ENCODE measurements at regions not wholly inside any gene's neighbourhood (a gene's known extent, or its start where the extent isn't known, plus 50 kb on each side); places are given as distances from the start of the nearest gene placed in this dataset.

DNA sequence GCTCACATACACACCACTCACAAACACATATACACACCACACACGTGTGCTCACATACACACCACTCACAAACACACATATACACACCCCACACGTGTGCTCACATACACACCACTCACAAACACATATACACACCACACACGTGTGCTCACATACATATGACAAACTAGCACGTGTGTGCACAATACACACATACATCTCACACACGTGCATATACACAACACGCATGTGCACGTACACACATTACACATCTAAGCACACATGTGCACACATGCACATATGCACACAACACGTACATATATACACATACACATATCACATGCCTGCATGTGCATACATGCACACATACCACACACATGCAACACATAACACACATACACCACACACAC, 78.3 kb upstream of the FOXK1 start:
- TF ChIP-seq IRF2 (CRISPR knock-in tag; IDR thresholded peaks at IDR 0.05) (no peak), CEBPG (CRISPR knock-in tag; IDR thresholded peaks at IDR 0.05) (no peak), CEBPG (tag; conservative IDR thresholded peaks at IDR 0.05 in 1 of 2, IDR thresholded peaks at IDR 0.05 in 1 of 2) (no peak), TCF7L2 (IDR thresholded peaks at IDR 0.05; ENCODE audit: low read depth, low read length) (no peak), SRSF9 (IDR thresholded peaks at IDR 0.05; ENCODE audit: borderline replicate concordance, low read depth, low read length) (no peak), ELF2 (CRISPR knock-in tag; IDR thresholded peaks at IDR 0.05) (no peak), CEBPB (tag; IDR thresholded peaks at IDR 0.05) (no peak), BACH1 (tag; IDR thresholded peaks at IDR 0.05) (no peak), ZNF551 (CRISPR knock-in tag; IDR thresholded peaks at IDR 0.05) (no peak), ESRRA (IDR thresholded peaks at IDR 0.05; ENCODE audit: borderline replicate concordance, low read depth) (no peak), RCOR1 (IDR thresholded peaks at IDR 0.05; ENCODE audit: borderline replicate concordance in 1 of 2, low read depth in 2 of 2, low read length in 2 of 2) (no peak), ETV6 (IDR thresholded peaks at IDR 0.05; ENCODE audit: borderline replicate concordance in 1 of 2, low read depth in 2 of 2, low read length in 1 of 2) (no peak), ETV6 (CRISPR knock-in tag; IDR thresholded peaks at IDR 0.05; ENCODE audit: borderline replicate concordance) (no peak)
- TF ChIP-seq, protein P1, sequence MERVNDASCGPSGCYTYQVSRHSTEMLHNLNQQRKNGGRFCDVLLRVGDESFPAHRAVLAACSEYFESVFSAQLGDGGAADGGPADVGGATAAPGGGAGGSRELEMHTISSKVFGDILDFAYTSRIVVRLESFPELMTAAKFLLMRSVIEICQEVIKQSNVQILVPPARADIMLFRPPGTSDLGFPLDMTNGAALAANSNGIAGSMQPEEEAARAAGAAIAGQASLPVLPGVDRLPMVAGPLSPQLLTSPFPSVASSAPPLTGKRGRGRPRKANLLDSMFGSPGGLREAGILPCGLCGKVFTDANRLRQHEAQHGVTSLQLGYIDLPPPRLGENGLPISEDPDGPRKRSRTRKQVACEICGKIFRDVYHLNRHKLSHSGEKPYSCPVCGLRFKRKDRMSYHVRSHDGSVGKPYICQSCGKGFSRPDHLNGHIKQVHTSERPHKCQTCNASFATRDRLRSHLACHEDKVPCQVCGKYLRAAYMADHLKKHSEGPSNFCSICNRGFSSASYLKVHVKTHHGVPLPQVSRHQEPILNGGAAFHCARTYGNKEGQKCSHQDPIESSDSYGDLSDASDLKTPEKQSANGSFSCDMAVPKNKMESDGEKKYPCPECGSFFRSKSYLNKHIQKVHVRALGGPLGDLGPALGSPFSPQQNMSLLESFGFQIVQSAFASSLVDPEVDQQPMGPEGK (CRISPR knock-in tag; IDR thresholded peaks at IDR 0.05; ENCODE audit: borderline replicate concordance): no peak
- TF ChIP-seq, protein P2, sequence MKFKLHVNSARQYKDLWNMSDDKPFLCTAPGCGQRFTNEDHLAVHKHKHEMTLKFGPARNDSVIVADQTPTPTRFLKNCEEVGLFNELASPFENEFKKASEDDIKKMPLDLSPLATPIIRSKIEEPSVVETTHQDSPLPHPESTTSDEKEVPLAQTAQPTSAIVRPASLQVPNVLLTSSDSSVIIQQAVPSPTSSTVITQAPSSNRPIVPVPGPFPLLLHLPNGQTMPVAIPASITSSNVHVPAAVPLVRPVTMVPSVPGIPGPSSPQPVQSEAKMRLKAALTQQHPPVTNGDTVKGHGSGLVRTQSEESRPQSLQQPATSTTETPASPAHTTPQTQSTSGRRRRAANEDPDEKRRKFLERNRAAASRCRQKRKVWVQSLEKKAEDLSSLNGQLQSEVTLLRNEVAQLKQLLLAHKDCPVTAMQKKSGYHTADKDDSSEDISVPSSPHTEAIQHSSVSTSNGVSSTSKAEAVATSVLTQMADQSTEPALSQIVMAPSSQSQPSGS (CRISPR knock-in tag; IDR thresholded peaks at IDR 0.05): no peak
- TF ChIP-seq, protein P3, sequence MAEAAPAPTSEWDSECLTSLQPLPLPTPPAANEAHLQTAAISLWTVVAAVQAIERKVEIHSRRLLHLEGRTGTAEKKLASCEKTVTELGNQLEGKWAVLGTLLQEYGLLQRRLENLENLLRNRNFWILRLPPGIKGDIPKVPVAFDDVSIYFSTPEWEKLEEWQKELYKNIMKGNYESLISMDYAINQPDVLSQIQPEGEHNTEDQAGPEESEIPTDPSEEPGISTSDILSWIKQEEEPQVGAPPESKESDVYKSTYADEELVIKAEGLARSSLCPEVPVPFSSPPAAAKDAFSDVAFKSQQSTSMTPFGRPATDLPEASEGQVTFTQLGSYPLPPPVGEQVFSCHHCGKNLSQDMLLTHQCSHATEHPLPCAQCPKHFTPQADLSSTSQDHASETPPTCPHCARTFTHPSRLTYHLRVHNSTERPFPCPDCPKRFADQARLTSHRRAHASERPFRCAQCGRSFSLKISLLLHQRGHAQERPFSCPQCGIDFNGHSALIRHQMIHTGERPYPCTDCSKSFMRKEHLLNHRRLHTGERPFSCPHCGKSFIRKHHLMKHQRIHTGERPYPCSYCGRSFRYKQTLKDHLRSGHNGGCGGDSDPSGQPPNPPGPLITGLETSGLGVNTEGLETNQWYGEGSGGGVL (CRISPR knock-in tag; IDR thresholded peaks at IDR 0.05): no peak

Data from K562 (cell line).